ENCODE measurements at regions not wholly inside any gene's neighbourhood (a gene's known extent, or its start where the extent isn't known, plus 50 kb on each side); places are given as distances from the start of the nearest gene placed in this dataset.

GRCh38 chr10:22833353-22833752, 94.5 kb upstream of the ARMC3 start:
- TF ChIP-seq USF1 (IDR thresholded peaks at IDR 0.05): no peak
- no peak for TF ChIP-seq YY1 (IDR thresholded peaks at IDR 0.05; ENCODE audit: low read depth)
- no peak for TF ChIP-seq CEBPB (IDR thresholded peaks at IDR 0.05)
- TF ChIP-seq RAD21 (IDR thresholded peaks at IDR 0.05; ENCODE audit: low read depth): no peak
- TF ChIP-seq EP300 (IDR thresholded peaks at IDR 0.05; ENCODE audit: borderline replicate concordance): no peak
- no peak for TF ChIP-seq CREB1 (IDR thresholded peaks at IDR 0.05; ENCODE audit: low read depth)
- no peak for TF ChIP-seq TCF12 (IDR thresholded peaks at IDR 0.05; ENCODE audit: low read depth)
- TF ChIP-seq TAF1 (IDR thresholded peaks at IDR 0.05; ENCODE audit: low read depth): no peak
- TF ChIP-seq FOXM1 (IDR thresholded peaks at IDR 0.05; ENCODE audit: borderline replicate concordance, low read depth): no peak
- no peak for TF ChIP-seq ZBTB7A (IDR thresholded peaks at IDR 0.05; ENCODE audit: low read depth)
- TF ChIP-seq NFIC (IDR thresholded peaks at IDR 0.05): no peak

- TF ChIP-seq CEBPB (IDR thresholded peaks at IDR 0.05) (no peak), YY1 (IDR thresholded peaks at IDR 0.05; ENCODE audit: low read depth) (no peak), CREB1 (IDR thresholded peaks at IDR 0.05; ENCODE audit: low read depth) (no peak), EGR1 (IDR thresholded peaks at IDR 0.05) (no peak), USF1 (IDR thresholded peaks at IDR 0.05) (no peak), FOXM1 (IDR thresholded peaks at IDR 0.05; ENCODE audit: borderline replicate concordance, low read depth) (no peak)
Observed at GRCh38 chr10:22832851-22833250, 95.0 kb upstream of the ARMC3 start.

DNA sequence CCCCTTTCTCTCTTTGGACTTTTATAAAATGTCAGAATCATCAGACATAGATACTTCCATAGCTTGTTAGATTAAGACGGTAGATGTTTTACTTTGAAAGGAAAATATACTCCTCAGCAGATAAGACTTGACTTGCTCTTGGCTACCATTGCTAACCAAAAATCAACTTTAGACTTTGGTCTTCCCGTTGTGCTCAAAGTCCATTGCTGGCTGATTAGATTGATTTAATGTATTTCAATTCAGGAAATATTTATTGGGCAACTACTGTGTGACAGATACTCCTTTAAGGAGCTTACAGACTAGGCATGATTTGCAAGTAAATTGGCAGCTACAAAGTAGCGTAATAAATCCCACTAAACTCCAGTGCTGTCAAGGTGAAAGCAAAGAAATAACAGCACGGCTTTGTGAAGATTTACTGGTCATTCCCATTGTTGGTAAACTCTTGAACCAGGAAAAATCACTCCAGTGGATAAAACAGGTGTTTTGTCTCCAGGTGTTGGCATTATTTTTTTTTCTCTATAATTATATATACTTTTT, 95.7 kb upstream of the ARMC3 start:
- TF ChIP-seq MAX (IDR thresholded peaks at IDR 0.05) (no peak), FOXM1 (IDR thresholded peaks at IDR 0.05; ENCODE audit: borderline replicate concordance, low read depth) (no peak), TAF1 (IDR thresholded peaks at IDR 0.05; ENCODE audit: low read depth) (no peak), EGR1 (IDR thresholded peaks at IDR 0.05) (no peak), YY1 (IDR thresholded peaks at IDR 0.05; ENCODE audit: low read depth) (no peak), ZBTB7A (IDR thresholded peaks at IDR 0.05; ENCODE audit: low read depth) (no peak), CEBPB (IDR thresholded peaks at IDR 0.05) (no peak), CREB1 (IDR thresholded peaks at IDR 0.05; ENCODE audit: low read depth) (no peak), TEAD4 (IDR thresholded peaks at IDR 0.05) (no peak), RAD21 (IDR thresholded peaks at IDR 0.05; ENCODE audit: low read depth) (no peak), TCF12 (IDR thresholded peaks at IDR 0.05; ENCODE audit: low read depth) (no peak)

DNA sequence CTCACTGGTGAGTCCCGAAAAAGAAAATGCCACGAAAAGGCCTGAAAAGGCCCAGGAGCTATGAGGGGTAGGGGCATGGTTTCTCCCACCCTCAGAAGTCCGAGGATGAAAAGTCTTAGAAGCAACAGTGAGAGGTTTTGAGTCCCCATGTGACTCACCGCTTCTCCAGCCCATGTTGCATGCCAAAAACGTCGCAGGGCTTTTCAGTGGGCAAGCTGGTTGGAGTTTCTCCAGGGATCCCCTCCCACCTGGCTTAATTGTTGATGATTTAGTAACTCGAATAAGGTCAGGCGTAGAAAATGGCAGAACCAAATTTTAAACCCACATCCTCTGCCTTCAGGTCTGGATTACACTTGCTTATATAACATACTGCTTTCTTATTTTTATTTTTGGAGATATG, 96.3 kb upstream of the ARMC3 start:
- TF ChIP-seq MAX (IDR thresholded peaks at IDR 0.05): no peak
- TF ChIP-seq EGR1 (IDR thresholded peaks at IDR 0.05): no peak

GRCh38 chr10:22825841-22826240, 102.0 kb upstream of the ARMC3 start:
- TF ChIP-seq YY1 (IDR thresholded peaks at IDR 0.05; ENCODE audit: low read depth) (no peak), RAD21 (IDR thresholded peaks at IDR 0.05; ENCODE audit: low read depth) (no peak), USF1 (IDR thresholded peaks at IDR 0.05) (no peak), TAF1 (IDR thresholded peaks at IDR 0.05; ENCODE audit: low read depth) (no peak), TEAD4 (IDR thresholded peaks at IDR 0.05) (no peak), TCF12 (IDR thresholded peaks at IDR 0.05; ENCODE audit: low read depth) (no peak), MAX (IDR thresholded peaks at IDR 0.05) (no peak), FOXM1 (IDR thresholded peaks at IDR 0.05; ENCODE audit: borderline replicate concordance, low read depth) (no peak), REST (IDR thresholded peaks at IDR 0.05; ENCODE audit: low read depth) (no peak), EP300 (IDR thresholded peaks at IDR 0.05; ENCODE audit: borderline replicate concordance) (no peak)

GRCh38 chr10:22824984-22825383, 102.9 kb upstream of the ARMC3 start:
- TF ChIP-seq FOXM1 (IDR thresholded peaks at IDR 0.05; ENCODE audit: borderline replicate concordance, low read depth) (no peak), ZBTB7A (IDR thresholded peaks at IDR 0.05; ENCODE audit: low read depth) (no peak), REST (IDR thresholded peaks at IDR 0.05; ENCODE audit: low read depth) (no peak), EP300 (IDR thresholded peaks at IDR 0.05; ENCODE audit: borderline replicate concordance) (no peak), CREB1 (IDR thresholded peaks at IDR 0.05; ENCODE audit: low read depth) (no peak), RAD21 (IDR thresholded peaks at IDR 0.05; ENCODE audit: low read depth) (no peak), EGR1 (IDR thresholded peaks at IDR 0.05) (no peak), TAF1 (IDR thresholded peaks at IDR 0.05; ENCODE audit: low read depth) (no peak), NFIC (IDR thresholded peaks at IDR 0.05) (no peak), USF1 (IDR thresholded peaks at IDR 0.05) (no peak), YY1 (IDR thresholded peaks at IDR 0.05; ENCODE audit: low read depth) (no peak), CEBPB (IDR thresholded peaks at IDR 0.05) (no peak), TCF12 (IDR thresholded peaks at IDR 0.05; ENCODE audit: low read depth) (no peak), MAX (IDR thresholded peaks at IDR 0.05) (no peak)
